HepG2 (cell line): ENCODE measurements at regions not wholly inside any gene's neighbourhood (a gene's known extent, or its start where the extent isn't known, plus 50 kb on each side); places are given as distances from the start of the nearest gene placed in this dataset.

ENCODE experiments used
- ATAC-seq: fragments of 200-7000 bp; cut with Tn5 transposase; 3 replicates; pipeline ENCODE4 v1.9.1; 2020; ENCODE audit warnings: mild to moderate bottlenecking, moderate library complexity
- BruUV-seq: library from RNA; stranded (reverse); fragments of 400-500 nt; replicated peaks from 2 replicates; lab custom pipeline; 2021; lab: Mats Ljungman, UMichigan
- CTCF ChIA-PET: fragments of 300-600 bp; formaldehyde crosslinking; extraction: SDS; loops from one replicate; lab custom pipeline; 2021; ENCODE audit warnings: low total read pairs, inconsistent platforms, low intra/inter-chr PET ratio; lab: Yijun Ruan, JAX
- POLR2A ChIA-PET: fragments of 350-600 bp; sonication (Branson Sonifier 250); formaldehyde crosslinking; loops from one replicate; lab custom pipeline; 2020; ENCODE audit warnings: antibody characterized with exemption, inconsistent platforms; lab: Yijun Ruan, JAX
- DNase-seq: peaks from one replicate; pipeline ENCODE4 v3.0.0-alpha.2; 2015; ENCODE audit warnings: low spot score
- FAIRE-seq: peaks from 3 replicates; lab custom pipeline; 2011; peaks lifted over from hg19 to GRCh38; lab: Jason Lieb, UNC
- H2AFZ ChIP-seq: one replicate; pipeline ENCODE4 v1.6.1; 2011; ENCODE audit warnings: low read length, inconsistent platforms
- H3K27ac ChIP-seq: fragments of 300-600 bp; 3 replicates; pipeline ENCODE4 v1.8.0; 2011; ENCODE audit warnings: mixed run types, mild to moderate bottlenecking, mixed read lengths, low read length, inconsistent platforms; ENCODE audit not compliant: insufficient read depth; ENCODE audit errors: extremely low read length
- H3K27me3 ChIP-seq, 2 experiments: fragments of 200-600 bp in 1 of 2; 2 replicates in 1 of 2; 3 replicates in 1 of 2; pipeline versions ENCODE4 v1.6.0 to v1.8.0; 2011; ENCODE audit warnings: low read length in 2 of 2, mild to moderate bottlenecking in 2 of 2, moderate library complexity in 2 of 2, inconsistent platforms in 1 of 2; ENCODE audit not compliant: insufficient read depth in 2 of 2, control insufficient read depth in 1 of 2
- H3K36me3 ChIP-seq, 2 experiments: fragments of 200-600 bp in 1 of 2; replicated peaks in 1 of 2; 2 replicates in 1 of 2; 3 replicates in 1 of 2; pipeline versions ENCODE4 v1.5.1 to v1.8.0; 2011; ENCODE audit warnings: low read length in 2 of 2, inconsistent platforms in 1 of 2; ENCODE audit not compliant: insufficient read depth in 2 of 2, control insufficient read depth in 1 of 2
- H3K4me1 ChIP-seq: 2 replicates; pipeline ENCODE4 v1.5.1; 2012; ENCODE audit warnings: low read length, inconsistent platforms; ENCODE audit not compliant: insufficient read depth
- H3K4me2 ChIP-seq: 2 replicates; pipeline ENCODE4 v1.6.0; 2011; ENCODE audit warnings: low read depth, low read length, inconsistent platforms
- H3K4me3 ChIP-seq, 3 experiments: fragments of 200-600 bp in 1 of 3; sonication (generic), shearing (Covaris generic) in 1 of 3; replicated peaks in 1 of 3; 2 replicates each; pipeline ENCODE4 v1.5.1; 2011 to 2016; ENCODE audit warnings: low read length in 3 of 3, inconsistent platforms in 2 of 3, low read depth in 2 of 3, mild to moderate bottlenecking in 2 of 3, control low read depth in 1 of 3, mixed read lengths in 1 of 3; ENCODE audit not compliant: insufficient read depth in 1 of 3
- H3K79me2 ChIP-seq: one replicate; pipeline ENCODE4 v1.6.1; 2011; ENCODE audit warnings: low read length, inconsistent platforms; ENCODE audit not compliant: insufficient read depth
- H3K9ac ChIP-seq: 2 replicates; pipeline ENCODE4 v1.6.0; 2011; ENCODE audit warnings: mild to moderate bottlenecking, low read depth, low read length, inconsistent platforms; ENCODE audit not compliant: insufficient read depth
- H3K9me3 ChIP-seq: 2 replicates; pipeline ENCODE4 v1.5.1; 2012; ENCODE audit warnings: mild to moderate bottlenecking, low read length
- H4K20me1 ChIP-seq: 2 replicates; pipeline ENCODE4 v1.6.0; 2011; ENCODE audit warnings: inconsistent platforms, mild to moderate bottlenecking, low read length, moderate library complexity; ENCODE audit not compliant: insufficient read depth
- BORCS8-MEF2B ChIP-seq: sonication (generic); formaldehyde crosslinking; IDR thresholded peaks from 2 replicates; pipeline ENCODE4 v1.8.0; 2022; ENCODE audit warnings: mild to moderate bottlenecking, missing genetic modification reagents
- DMAP1 ChIP-seq: IDR thresholded peaks from 2 replicates; pipeline ENCODE4 v1.6.1; 2016
- FOSL2 ChIP-seq: sonication (generic); formaldehyde crosslinking; IDR thresholded peaks from 2 replicates; pipeline ENCODE4 v1.4.0; 2020; ENCODE audit warnings: missing genetic modification reagents
- GMEB1 ChIP-seq: sonication (generic); formaldehyde crosslinking; IDR thresholded peaks from 2 replicates; pipeline ENCODE4 v1.5.1; 2020; ENCODE audit warnings: missing genetic modification reagents, mild to moderate bottlenecking, borderline replicate concordance
- GPN1 ChIP-seq: sonication (generic); formaldehyde crosslinking; IDR thresholded peaks from 2 replicates; pipeline ENCODE4 v1.5.1; 2020; ENCODE audit warnings: missing genetic modification reagents, borderline replicate concordance
- HCFC1 ChIP-seq: fragments of 150-350 bp; IDR thresholded peaks from 2 replicates; pipeline ENCODE4 v1.6.1; 2014; ENCODE audit warnings: low read depth, low read length
- HNF1B ChIP-seq: sonication (generic); formaldehyde crosslinking; IDR thresholded peaks from 2 replicates; pipeline ENCODE4 v1.5.1; 2020; ENCODE audit warnings: mild to moderate bottlenecking, moderate library complexity, missing genetic modification reagents
- PAWR ChIP-seq: sonication (generic); formaldehyde crosslinking; IDR thresholded peaks from 2 replicates; pipeline ENCODE4 v1.4.0; 2020; ENCODE audit warnings: missing genetic modification reagents, mild to moderate bottlenecking, borderline replicate concordance
- RAD21 ChIP-seq: fragments of 450-650 bp; formaldehyde crosslinking; IDR thresholded peaks from 2 replicates; pipeline ENCODE4 v1.5.0; 2020; ENCODE audit warnings: mild to moderate bottlenecking
- RERE ChIP-seq: IDR thresholded peaks from 2 replicates; pipeline ENCODE4 v1.6.1; 2016; ENCODE audit warnings: low read depth, missing genetic modification reagents, missing compliant biosample characterization
- SRF ChIP-seq: IDR thresholded peaks from 2 replicates; pipeline ENCODE4 v1.6.1; 2011; ENCODE audit warnings: mild to moderate bottlenecking, low read depth, low read length, moderate library complexity
- ZBED4 ChIP-seq: sonication (generic); formaldehyde crosslinking; IDR thresholded peaks from 2 replicates; pipeline ENCODE4 v1.4.0; 2020; ENCODE audit warnings: missing genetic modification reagents, borderline replicate concordance
- ZNF678 ChIP-seq: sonication (generic); formaldehyde crosslinking; IDR thresholded peaks from 2 replicates; pipeline ENCODE4 v1.4.0; 2020; ENCODE audit warnings: mild to moderate bottlenecking, missing genetic modification reagents
- WGBS: methylation state at CpG from one replicate; pipeline ENCODE4 v1.1.6; 2017; ENCODE audit warnings: low lambda C conversion rate; 5-methylcytosine and 5-hydroxymethylcytosine counted together
- in situ Hi-C: cut with HindIII; loops from 2 replicates; pipeline ENCODE4 v1.10.0; 2017; ENCODE audit warnings: low pct_unique_long_range_greater_than_20kb; ENCODE audit not compliant: extremely low pct_ligation_motif_present
- intact Hi-C: fragments of 100-400 bp; cut with micrococcal nuclease; formaldehyde crosslinking; loops from one replicate; pipeline ENCODE4 v1.10.0; 2022; ENCODE audit not compliant: unreplicated experiment

GRCh38 chr2:145018502-145018901 is 498.6 kb upstream of the ZEB2 start:
- Histone ChIP-seq H3K4me3 (no peak overlapping the region), H4K20me1 (no peaks in the 10 kb centered on the region), H3K4me2 (no peak overlapping the region), H3K79me2 (no peaks in the 10 kb centered on the region), H3K9me3 (no peaks in the 10 kb centered on the region), H3K36me3 (no peaks in the 10 kb centered on the region), H2AFZ (no peak overlapping the region), H3K27ac (no peak overlapping the region), H3K27me3 (no peaks in the 10 kb centered on the region), H3K4me1 (no peaks in the 10 kb centered on the region), H3K9ac (no peak overlapping the region)
- in situ Hi-C loops (no loop called here), intact Hi-C loops (no loop called here)
- ATAC-seq (no peak), FAIRE-seq (no peak), DNase-seq (no peak)
- CTCF ChIA-PET = no interaction called here
- WGBS = 2% methylated on average over 5 of the region's 5 CpGs
- no TSS peak for BruUV-seq
- POLR2A ChIA-PET = no interaction called here
- TF ChIP-seq BORCS8-MEF2B (CRISPR knock-in tag) (no peak), GPN1 (CRISPR knock-in tag) (no peak), RAD21 (no peak), DMAP1 (CRISPR knock-in tag) (no peak), FOSL2 (no peak), RERE (CRISPR knock-in tag) (no peak), GMEB1 (no peak), ZBED4 (CRISPR knock-in tag) (no peak), PAWR (CRISPR knock-in tag) (no peak), SRF (no peak), HCFC1 (no peak), HNF1B (no peak), ZNF678 (CRISPR knock-in tag) (no peak)
